ENCODE measurements at regions not wholly inside any gene's neighbourhood (a gene's known extent, or its start where the extent isn't known, plus 50 kb on each side); places are given as distances from the start of the nearest gene placed in this dataset.

DNA sequence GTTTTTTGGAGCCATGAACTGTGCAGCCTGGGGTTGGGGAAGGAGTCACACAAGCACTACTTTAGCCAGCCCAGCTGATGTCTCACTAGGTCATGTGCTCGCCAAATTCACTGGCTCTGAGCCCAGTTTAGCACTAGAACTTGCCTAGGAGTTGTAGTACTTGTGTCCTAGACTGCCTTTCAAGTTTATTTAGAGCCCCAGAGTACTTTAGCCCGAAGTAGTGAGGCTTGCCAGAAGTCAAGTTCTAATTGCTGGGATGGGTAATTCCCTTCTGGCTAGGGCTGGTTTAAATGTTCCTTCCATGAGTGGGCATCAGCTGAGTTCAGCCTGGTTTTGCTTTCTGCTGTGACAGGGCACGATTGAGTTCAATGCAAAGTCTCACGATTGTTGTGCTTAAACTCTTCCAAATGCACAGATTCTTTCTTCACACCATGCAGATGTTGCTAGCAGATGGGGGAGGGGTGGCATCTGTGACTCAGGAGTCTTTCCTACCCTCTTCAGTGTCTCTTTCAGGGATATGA lies 228.2 kb upstream of the ZPLD1 start:
- POLR2A ChIA-PET: no interaction called here
- no peak for FAIRE-seq

DNA sequence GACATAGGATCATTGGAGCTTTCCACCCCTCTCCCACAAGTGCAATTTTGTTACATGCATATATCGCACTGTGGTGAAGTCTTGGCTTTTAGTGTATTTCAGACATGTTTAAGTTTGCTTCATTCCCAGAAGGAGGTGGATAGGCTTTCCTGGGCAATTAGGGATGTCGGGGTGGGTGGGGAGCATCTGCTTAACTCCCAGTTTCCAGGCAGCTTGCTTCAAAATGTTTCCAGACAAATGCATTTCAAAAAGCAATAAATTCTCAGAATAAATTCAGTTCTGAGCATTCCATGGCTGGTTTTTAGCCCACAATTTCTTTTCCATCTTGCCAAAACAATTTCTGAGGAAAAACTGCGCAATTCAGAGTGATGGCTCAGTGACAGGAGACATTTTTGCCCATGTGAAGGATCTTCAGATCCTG lies 227.7 kb upstream of the ZPLD1 start:
- intact Hi-C loops (cut with micrococcal nuclease; ENCODE audit: unreplicated experiment) (no loop called here), in situ Hi-C loops (cut with HindIII; ENCODE audit: extremely low pct_ligation_motif_present, low pct_unique_long_range_greater_than_20kb) (no loop called here)
- CTCF ChIA-PET (ENCODE audit: low intra/inter-chr PET ratio, low total read pairs): no interaction called here
- no peaks in the 10 kb centered on the region for H3K79me2 ChIP-seq (ENCODE audit: insufficient read depth, low read length)
- H3K9me3 ChIP-seq (ENCODE audit: low read length): no peaks in the 10 kb centered on the region
- no peak overlapping the region for H3K27ac ChIP-seq (ENCODE audit: extremely low read length, insufficient read depth, low read length)
- DNase-seq (ENCODE audit: low spot score): no peak
- WGBS (ENCODE audit: low lambda C conversion rate): 25% methylated on average over 3 of the region's 3 CpGs
- no peak overlapping the region for H3K4me3 ChIP-seq (replicated peaks in 1 of 3; ENCODE audit: insufficient read depth in 1 of 3, low read depth in 2 of 3, low read length in 3 of 3)
- H3K4me1 ChIP-seq (ENCODE audit: insufficient read depth, low read length): no peaks in the 10 kb centered on the region
- H4K20me1 ChIP-seq (ENCODE audit: insufficient read depth, low read length): no peaks in the 10 kb centered on the region
- no peak overlapping the region for H2AFZ ChIP-seq (ENCODE audit: low read length)
- no TSS peak for BruUV-seq (replicated peaks)
- ATAC-seq: no peak
- H3K36me3 ChIP-seq (replicated peaks in 1 of 2; ENCODE audit: control insufficient read depth in 1 of 2, insufficient read depth in 2 of 2, low read length in 2 of 2): no peaks in the 10 kb centered on the region
- no peak overlapping the region for H3K9ac ChIP-seq (ENCODE audit: insufficient read depth, low read depth, low read length)
- no peak for FAIRE-seq
- no peaks in the 10 kb centered on the region for H3K27me3 ChIP-seq (ENCODE audit: control insufficient read depth in 1 of 2, insufficient read depth in 2 of 2, low read length in 2 of 2)
- TF ChIP-seq CCAR2 (optimal IDR thresholded peaks at IDR 0.05; ENCODE audit: low read depth, low read length): no peak
- TF ChIP-seq DMTF1 (CRISPR knock-in tag; IDR thresholded peaks at IDR 0.05): no peak
- TF ChIP-seq MYNN (CRISPR knock-in tag; IDR thresholded peaks at IDR 0.05; ENCODE audit: low read depth): no peak
- TF ChIP-seq ZNF572 (CRISPR knock-in tag; IDR thresholded peaks at IDR 0.05): no peak
- TF ChIP-seq, protein P1, sequence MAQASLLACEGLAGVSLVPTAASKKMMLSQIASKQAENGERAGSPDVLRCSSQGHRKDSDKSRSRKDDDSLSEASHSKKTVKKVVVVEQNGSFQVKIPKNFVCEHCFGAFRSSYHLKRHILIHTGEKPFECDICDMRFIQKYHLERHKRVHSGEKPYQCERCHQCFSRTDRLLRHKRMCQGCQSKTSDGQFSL (CRISPR knock-in tag; IDR thresholded peaks at IDR 0.05): no peak
- TF ChIP-seq, protein P2, sequence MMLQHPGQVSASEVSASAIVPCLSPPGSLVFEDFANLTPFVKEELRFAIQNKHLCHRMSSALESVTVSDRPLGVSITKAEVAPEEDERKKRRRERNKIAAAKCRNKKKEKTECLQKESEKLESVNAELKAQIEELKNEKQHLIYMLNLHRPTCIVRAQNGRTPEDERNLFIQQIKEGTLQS (CRISPR knock-in tag; IDR thresholded peaks at IDR 0.05): no peak
- TF ChIP-seq SUZ12 (IDR thresholded peaks at IDR 0.05; ENCODE audit: low read depth, low read length): no peak
- TF ChIP-seq ZKSCAN1 (IDR thresholded peaks at IDR 0.05; ENCODE audit: low read length): no peak
- TF ChIP-seq KMT2B (CRISPR knock-in tag; IDR thresholded peaks at IDR 0.05): no peak
- TF ChIP-seq YEATS2 (CRISPR knock-in tag; IDR thresholded peaks at IDR 0.05; ENCODE audit: borderline replicate concordance): no peak
- no peak for TF ChIP-seq SPEN (CRISPR knock-in tag; IDR thresholded peaks at IDR 0.05; ENCODE audit: low read depth)
- TF ChIP-seq ZNF629 (CRISPR knock-in tag; conservative IDR thresholded peaks at IDR 0.05): no peak
- no peak for TF ChIP-seq ELF1 (CRISPR knock-in tag; IDR thresholded peaks at IDR 0.05)
- no peak overlapping the region for H3K4me2 ChIP-seq (ENCODE audit: low read depth, low read length)
- POLR2A ChIA-PET: no interaction called here

More for the DNA sequence above, 228.2 kb upstream of the ZPLD1 start:
- no peaks in the 10 kb centered on the region for H4K20me1 ChIP-seq (ENCODE audit: insufficient read depth, low read length)
- no peak overlapping the region for H3K4me2 ChIP-seq (ENCODE audit: low read depth, low read length)
- H2AFZ ChIP-seq (ENCODE audit: low read length): no peak overlapping the region
- H3K36me3 ChIP-seq (replicated peaks in 1 of 2; ENCODE audit: control insufficient read depth in 1 of 2, insufficient read depth in 2 of 2, low read length in 2 of 2): no peaks in the 10 kb centered on the region
- H3K4me1 ChIP-seq (ENCODE audit: insufficient read depth, low read length): no peaks in the 10 kb centered on the region
- no peak for DNase-seq (ENCODE audit: low spot score)
- ATAC-seq: no peak
- in situ Hi-C loops (cut with HindIII; ENCODE audit: extremely low pct_ligation_motif_present, low pct_unique_long_range_greater_than_20kb): no loop called here
- CTCF ChIA-PET (ENCODE audit: low intra/inter-chr PET ratio, low total read pairs): no interaction called here
- no peaks in the 10 kb centered on the region for H3K9me3 ChIP-seq (ENCODE audit: low read length)
- H3K9ac ChIP-seq (ENCODE audit: insufficient read depth, low read depth, low read length): no peak overlapping the region
- intact Hi-C loops (cut with micrococcal nuclease; ENCODE audit: unreplicated experiment): no loop called here
- WGBS (ENCODE audit: low lambda C conversion rate): 4% methylated on average over 4 of the region's 4 CpGs
- H3K27me3 ChIP-seq (ENCODE audit: control insufficient read depth in 1 of 2, insufficient read depth in 2 of 2, low read length in 2 of 2): no peaks in the 10 kb centered on the region
- TF ChIP-seq RBAK (CRISPR knock-in tag; IDR thresholded peaks at IDR 0.05): no peak
- no TSS peak for BruUV-seq (replicated peaks)
- no peak overlapping the region for H3K27ac ChIP-seq (ENCODE audit: extremely low read length, insufficient read depth, low read length)
- H3K4me3 ChIP-seq (replicated peaks in 1 of 3; ENCODE audit: insufficient read depth in 1 of 3, low read depth in 2 of 3, low read length in 3 of 3): no peak overlapping the region
- H3K79me2 ChIP-seq (ENCODE audit: insufficient read depth, low read length): no peaks in the 10 kb centered on the region
